Astrocyte of the spinal cord (primary cell): ENCODE measurements at regions not wholly inside any gene's neighbourhood (a gene's known extent, or its start where the extent isn't known, plus 50 kb on each side); places are given as distances from the start of the nearest gene placed in this dataset.

Experiments used
- DNase-seq: peaks from one replicate; pipeline ENCODE4 v3.0.0; 2011; ENCODE audit warnings: low read depth, low spot score
- H3K4me3 ChIP-seq: 2 replicates; pipeline ENCODE4 v1.5.1; 2011; ENCODE audit warnings: low read depth, mild to moderate bottlenecking, low read length, moderate library complexity
- CTCF ChIP-seq: IDR thresholded peaks from 2 replicates; pipeline ENCODE4 v1.5.1; 2012; ENCODE audit warnings: low read depth, mild to moderate bottlenecking, low read length, inconsistent platforms
- in situ Hi-C: cut with HindIII; loops from 2 replicates; pipeline ENCODE4 v1.10.0; 2017; ENCODE audit warnings: low sequenced_read_pairs

- DNase-seq = no peak
- no peak overlapping the region for H3K4me3 ChIP-seq
- TF ChIP-seq CTCF = no peak
- in situ Hi-C loops = no loop called here
Measured at GRCh38 chr2:8392098-8392866, 289.6 kb upstream of the ID2 start.

GRCh38 chr2:8393506-8393905 lies 288.4 kb upstream of the ID2 start:
- in situ Hi-C loops = no loop called here
- H3K4me3 ChIP-seq = no peak overlapping the region
- no peak for DNase-seq
- TF ChIP-seq CTCF = no peak

GRCh38 chr2:8394131-8394530 lies 287.7 kb upstream of the ID2 start:
- TF ChIP-seq CTCF = no peak
- H3K4me3 ChIP-seq = no peak overlapping the region
- in situ Hi-C loops = no loop called here
- no peak for DNase-seq

GRCh38 chr2:8394569-8395359 lies 287.1 kb upstream of the ID2 start:
- no peak for DNase-seq
- no peak overlapping the region for H3K4me3 ChIP-seq
- no peak for TF ChIP-seq CTCF
- in situ Hi-C loops = no loop called here

- TF ChIP-seq CTCF = no peak
- no peak overlapping the region for H3K4me3 ChIP-seq
- DNase-seq = no peak
- in situ Hi-C loops = no loop called here
Measured at GRCh38 chr2:8395718-8396117, 286.1 kb upstream of the ID2 start.

- no peak for TF ChIP-seq CTCF
Measured at GRCh38 chr2:8398040-8398668, 283.7 kb upstream of the ID2 start.

More at GRCh38 chr2:8398040-8398668, 283.7 kb upstream of the ID2 start:
- in situ Hi-C loops = no loop called here
- DNase-seq = no peak
- H3K4me3 ChIP-seq = no peak overlapping the region
